HCT116 (cell line): ENCODE measurements at regions not wholly inside any gene's neighbourhood (a gene's known extent, or its start where the extent isn't known, plus 50 kb on each side); places are given as distances from the start of the nearest gene placed in this dataset.

Experiments used
- ATAC-seq: fragments of 200-7000 bp; cut with Tn5 transposase; 2 replicates; pipeline ENCODE4 v1.9.1; 2020; ENCODE audit warnings: mild to moderate bottlenecking, moderate library complexity
- BruUV-seq: library from RNA; stranded (reverse); fragments of 400-500 nt; replicated peaks from 2 replicates; lab custom pipeline; 2021; lab: Mats Ljungman, UMichigan
- CTCF ChIA-PET: fragments of 300-600 bp; sonication (Branson Sonifier 250); formaldehyde crosslinking; loops from one replicate; lab custom pipeline; 2021; ENCODE audit warnings: antibody characterized with exemption; lab: Charles Lee
- POLR2A ChIA-PET: fragments of 300-600, 350-600 bp; sonication (Branson Sonifier 250); formaldehyde crosslinking; loops from one replicate; lab custom pipeline; 2021; ENCODE audit warnings: antibody characterized with exemption; lab: Charles Lee
- RAD21 ChIA-PET, 2 experiments: fragments of 300-600 bp; sonication (Branson Sonifier 250); formaldehyde crosslinking; loops; one replicate each; lab custom pipeline; 2023; ENCODE audit warnings: low total read pairs in 2 of 2; ENCODE audit not compliant: uncharacterized antibody in 2 of 2, unreplicated experiment in 2 of 2, low non-redundant PET in 1 of 2; lab: Charles Lee
- DNase-seq: peaks from one replicate; pipeline ENCODE4 v3.0.0-alpha.2; 2010; ENCODE audit warnings: low read depth, low spot score
- H2AFZ ChIP-seq: fragments of 200-600 bp; shearing (Covaris generic), sonication (generic); 2 replicates; pipeline ENCODE4 v1.6.1; 2017; ENCODE audit warnings: low read depth, mixed run types, mixed read lengths, antibody characterized with exemption, low read length; ENCODE audit not compliant: poor library complexity, severe bottlenecking
- H3K27ac ChIP-seq: 2 replicates; pipeline ENCODE4 v1.5.1; 2012; ENCODE audit warnings: low read depth, low read length
- H3K27me3 ChIP-seq: fragments of 200-600 bp; sonication (generic); 2 replicates; pipeline ENCODE4 v1.6.1; 2016; ENCODE audit warnings: mixed run types, low read length, mixed read lengths; ENCODE audit not compliant: insufficient read depth
- H3K36me3 ChIP-seq, 2 experiments: fragments of 200-500 bp in 1 of 2; fragments of 200-600 bp in 1 of 2; sonication (Bioruptor generic) in 1 of 2; sonication (generic) in 1 of 2; 2 replicates each; pipeline versions ENCODE4 v1.5.1 to v1.6.1; 2014 to 2016; ENCODE audit warnings: low read length in 2 of 2, inconsistent platforms in 1 of 2, mixed read lengths in 1 of 2, mixed run types in 1 of 2; ENCODE audit not compliant: insufficient read depth in 2 of 2, control insufficient read depth in 1 of 2
- H3K4me1 ChIP-seq, 2 experiments: fragments of 200-600 bp in 1 of 2; sonication (generic) in 1 of 2; 2 replicates each; pipeline versions ENCODE4 v1.5.1 to v1.6.1; 2012 to 2017; ENCODE audit warnings: low read length in 2 of 2, inconsistent platforms in 1 of 2, mild to moderate bottlenecking in 1 of 2, mixed read lengths in 1 of 2, mixed run types in 1 of 2, moderate library complexity in 1 of 2; ENCODE audit not compliant: insufficient read depth in 2 of 2, control insufficient read depth in 1 of 2
- H3K4me2 ChIP-seq: fragments of 200-600 bp; sonication (generic); 2 replicates; pipeline ENCODE4 v1.6.1; 2017; ENCODE audit warnings: mixed run types, low read length, mixed read lengths
- H3K4me3 ChIP-seq, 2 experiments: fragments of 200-600 bp in 1 of 2; sonication (generic) in 1 of 2; replicated peaks in 1 of 2; 2 replicates each; pipeline ENCODE4 v1.5.1; 2011 to 2016; ENCODE audit warnings: low read length in 2 of 2, control low read depth in 1 of 2, low read depth in 1 of 2, mild to moderate bottlenecking in 1 of 2, mixed read lengths in 1 of 2, mixed run types in 1 of 2
- H3K79me2 ChIP-seq: fragments of 200-600 bp; sonication (generic); 2 replicates; pipeline ENCODE4 v1.6.1; 2017; ENCODE audit warnings: mild to moderate bottlenecking, mixed run types, low read length, moderate library complexity, mixed read lengths; ENCODE audit not compliant: insufficient read depth
- H3K9ac ChIP-seq: fragments of 200-600 bp; sonication (generic); 2 replicates; pipeline ENCODE4 v1.6.1; 2016; ENCODE audit warnings: low read length, mixed read lengths
- H3K9me2 ChIP-seq: fragments of 200-600 bp; sonication (generic), shearing (Covaris generic); 2 replicates; pipeline ENCODE4 v1.6.1; 2017; ENCODE audit warnings: mixed run types, mild to moderate bottlenecking, moderate library complexity; ENCODE audit not compliant: insufficient read depth
- H3K9me3 ChIP-seq, 2 experiments: fragments of 200-500 bp in 1 of 2; fragments of 200-600 bp in 1 of 2; sonication (Bioruptor generic) in 1 of 2; sonication (generic) in 1 of 2; 2 replicates each; pipeline ENCODE4 v1.6.1; 2014 to 2017; ENCODE audit warnings: low read length in 2 of 2, mixed read lengths in 2 of 2, inconsistent platforms in 1 of 2, low read depth in 1 of 2, mild to moderate bottlenecking in 1 of 2, mixed run types in 1 of 2, moderate library complexity in 1 of 2; ENCODE audit not compliant: control insufficient read depth in 1 of 2, insufficient read depth in 1 of 2
- H4K20me1 ChIP-seq: fragments of 200-600 bp; sonication (generic), shearing (Covaris generic); 2 replicates; pipeline ENCODE4 v1.6.1; 2017; ENCODE audit warnings: mixed run types, mild to moderate bottlenecking, moderate library complexity; ENCODE audit not compliant: insufficient read depth
- CBX3 ChIP-seq: IDR thresholded peaks from 2 replicates; pipeline ENCODE4 v1.6.1; 2012; ENCODE audit warnings: low read depth
- CEBPB ChIP-seq: IDR thresholded peaks from 2 replicates; pipeline ENCODE4 v1.6.1; 2012; ENCODE audit warnings: low read depth
- CTCF ChIP-seq, 3 experiments: fragments of 200-600 bp in 1 of 3; sonication (generic) in 1 of 3; IDR thresholded peaks in 2 of 3; conservative IDR thresholded peaks in 1 of 3; 2 replicates each; pipeline ENCODE4 v1.5.1; 2012 to 2017; ENCODE audit warnings: low read depth in 2 of 3, low read length in 2 of 3, antibody characterized with exemption in 1 of 3, borderline replicate concordance in 1 of 3, control low read depth in 1 of 3, mild to moderate bottlenecking in 1 of 3, mixed read lengths in 1 of 3, mixed run types in 1 of 3, moderate library complexity in 1 of 3; ENCODE audit not compliant: insufficient read depth in 1 of 3
- ELF1 ChIP-seq: IDR thresholded peaks from 2 replicates; pipeline ENCODE4 v1.6.1; 2012; ENCODE audit warnings: low read depth, borderline replicate concordance
- EZH2 ChIP-seq: fragments of 200-600 bp; sonication (generic); IDR thresholded peaks from 2 replicates; pipeline ENCODE4 v1.6.1; 2017; ENCODE audit warnings: antibody characterized with exemption, mixed run types
- EZH2phosphoT487 ChIP-seq: fragments of 200-600 bp; IDR thresholded peaks from 2 replicates; pipeline ENCODE4 v1.6.1; 2018; ENCODE audit warnings: antibody characterized with exemption, borderline replicate concordance
- FOSL1 ChIP-seq: IDR thresholded peaks from 2 replicates; pipeline ENCODE4 v1.6.1; 2012; ENCODE audit warnings: low read depth
- JUND ChIP-seq: IDR thresholded peaks from 2 replicates; pipeline ENCODE4 v1.6.1; 2012
- POLR2A ChIP-seq: IDR thresholded peaks from 2 replicates; pipeline ENCODE4 v1.7.0; 2011; ENCODE audit warnings: borderline replicate concordance; ENCODE audit not compliant: insufficient read depth, insufficient read length; ENCODE audit errors: extremely low read depth
- POLR2AphosphoS5 ChIP-seq: IDR thresholded peaks from 2 replicates; pipeline ENCODE4 v1.6.1; 2011; ENCODE audit warnings: mild to moderate bottlenecking, low read depth, low read length, moderate library complexity
- REST ChIP-seq: IDR thresholded peaks from 2 replicates; pipeline ENCODE4 v1.6.1; 2012; ENCODE audit warnings: low read depth
- SIN3A ChIP-seq: IDR thresholded peaks from 2 replicates; pipeline ENCODE4 v1.6.1; 2012; ENCODE audit warnings: low read depth
- SP1 ChIP-seq: IDR thresholded peaks from 2 replicates; pipeline ENCODE4 v1.6.1; 2012; ENCODE audit warnings: low read depth
- SRF ChIP-seq: IDR thresholded peaks from 2 replicates; pipeline ENCODE4 v1.6.1; 2012; ENCODE audit warnings: low read depth
- YY1 ChIP-seq: IDR thresholded peaks from 2 replicates; pipeline ENCODE4 v1.6.1; 2011; ENCODE audit warnings: low read length, low read depth, moderate library complexity, mild to moderate bottlenecking; ENCODE audit not compliant: insufficient replicate concordance; ENCODE audit errors: extremely low read depth
- intact Hi-C: fragments of 100-400 bp; cut with micrococcal nuclease; formaldehyde crosslinking; loops from 2 replicates; pipeline ENCODE4 v1.10.0; 2022
- TF ChIP-seq, protein P1 (sequence below): IDR thresholded peaks from 2 replicates; pipeline ENCODE4 v1.6.1; 2012

- ChIA-PET CTCF (no interaction called here), POLR2A (no interaction called here), RAD21 (no interaction called here)
- Histone ChIP-seq H3K9me3 (no peaks in the 10 kb centered on the region), H3K27me3 (no peaks in the 10 kb centered on the region), H4K20me1 (no peaks in the 10 kb centered on the region), H3K4me3 (no peak overlapping the region), H3K9me2 (no peaks in the 10 kb centered on the region), H3K4me2 (no peak overlapping the region), H3K9ac (no peak overlapping the region), H3K27ac (no peak overlapping the region), H3K36me3 (no peaks in the 10 kb centered on the region), H3K79me2 (no peaks in the 10 kb centered on the region), H3K4me1 (no peaks in the 10 kb centered on the region), H2AFZ (no peak overlapping the region)
- intact Hi-C loops = no loop called here
- DNase-seq (no peak), ATAC-seq (no peak)
- no peak for TF ChIP-seq ELF1
- TF ChIP-seq EZH2phosphoT487 = no peak
- TF ChIP-seq EZH2 = no peak
- no peak for TF ChIP-seq FOSL1
- TF ChIP-seq CEBPB = no peak
- TF ChIP-seq, protein P1, sequence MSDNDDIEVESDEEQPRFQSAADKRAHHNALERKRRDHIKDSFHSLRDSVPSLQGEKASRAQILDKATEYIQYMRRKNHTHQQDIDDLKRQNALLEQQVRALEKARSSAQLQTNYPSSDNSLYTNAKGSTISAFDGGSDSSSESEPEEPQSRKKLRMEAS = no peak
- no peak for TF ChIP-seq REST
- TF ChIP-seq CTCF (IDR thresholded peaks at IDR 0.05 in 2 of 3, conservative IDR thresholded peaks at IDR 0.05 in 1 of 3; ENCODE audit: borderline replicate concordance in 1 of 3, insufficient read depth in 1 of 3, low read depth in 2 of 3, low read length in 2 of 3) = no peak
- TF ChIP-seq POLR2AphosphoS5 = no peak
- TF ChIP-seq SIN3A = no peak
- TF ChIP-seq SP1 = no peak
- TF ChIP-seq JUND = no peak
- TF ChIP-seq SRF = no peak
- TF ChIP-seq CBX3 = no peak
- no peak for TF ChIP-seq POLR2A
- no peak for TF ChIP-seq YY1
- no TSS peak for BruUV-seq
Observed at GRCh38 chr18:78736015-78736690, 243.5 kb upstream of the SALL3 start.
